Activated naive CD8-positive, alpha-beta T cell treated with anti-CD3 and anti-CD28 coated beads, Interleukin-2, amount 10 ng/mL, durations not matched to agents 7 days and 5 days (primary cell): ENCODE measurements at regions not wholly inside any gene's neighbourhood (a gene's known extent, or its start where the extent isn't known, plus 50 kb on each side); places are given as distances from the start of the nearest gene placed in this dataset.

ENCODE experiments used
- ATAC-seq: fragments of 150-1000 bp; cut with Tn5 transposase; one replicate; pipeline ENCODE4 v1.10.0; 2021; ENCODE audit warnings: low read depth, moderate library complexity
- POLR2A ChIA-PET: fragments of 350-600 bp; sonication (Branson Sonifier 250); formaldehyde crosslinking; loops from one replicate; lab custom pipeline; 2021; ENCODE audit warnings: antibody characterized with exemption; lab: Charles Lee
- DNase-seq: peaks from one replicate; pipeline ENCODE4 v3.0.0; 2021
- H3K27ac Mint-ChIP-seq: one replicate; pipeline ENCODE4 v1.8.0; 2022; ENCODE audit warnings: mild to moderate bottlenecking, mixed read lengths
- H3K27me3 Mint-ChIP-seq: one replicate; pipeline ENCODE4 v1.8.0; 2022; ENCODE audit warnings: mild to moderate bottlenecking, moderate library complexity, mixed read lengths
- H3K36me3 Mint-ChIP-seq: one replicate; pipeline ENCODE4 v1.8.0; 2021; ENCODE audit warnings: mild to moderate bottlenecking, mixed read lengths
- H3K4me1 Mint-ChIP-seq: one replicate; pipeline ENCODE4 v1.8.0; 2021; ENCODE audit warnings: mixed read lengths
- H3K4me3 Mint-ChIP-seq: one replicate; pipeline ENCODE4 v1.8.0; 2022; ENCODE audit warnings: mild to moderate bottlenecking, moderate library complexity, mixed read lengths
- H3K9me3 Mint-ChIP-seq: one replicate; pipeline ENCODE4 v1.8.0; 2021; ENCODE audit warnings: mixed read lengths

GRCh38 chr20:51298141-51298749, 244.3 kb downstream of the NFATC2 start:
- H3K4me3 Mint-ChIP-seq = no peak overlapping the region
- peaks cover 7% of the 10 kb centered on the region for H3K27me3 Mint-ChIP-seq
- H3K36me3 Mint-ChIP-seq = no peaks in the 10 kb centered on the region
- no peak for DNase-seq
- H3K4me1 Mint-ChIP-seq = no peaks in the 10 kb centered on the region
- no peak overlapping the region for H3K27ac Mint-ChIP-seq
- H3K9me3 Mint-ChIP-seq = no peaks in the 10 kb centered on the region
- ATAC-seq = no peak
- POLR2A ChIA-PET = no interaction called here

- Mint-ChIP-seq H3K4me1 (no peaks in the 10 kb centered on the region), H3K27me3 (peaks cover 5% of the 10 kb centered on the region), H3K4me3 (no peak overlapping the region), H3K9me3 (no peaks in the 10 kb centered on the region), H3K36me3 (no peaks in the 10 kb centered on the region), H3K27ac (no peak overlapping the region)
- ATAC-seq (no peak), DNase-seq (no peak)
- POLR2A ChIA-PET = no interaction called here
Measured at GRCh38 chr20:51287628-51288413, 254.7 kb downstream of the NFATC2 start.

GRCh38 chr20:51286758-51287157, 255.8 kb downstream of the NFATC2 start:
- no peak for DNase-seq
- Mint-ChIP-seq H3K27ac (no peak overlapping the region), H3K27me3 (peaks cover 3% of the 10 kb centered on the region), H3K9me3 (no peaks in the 10 kb centered on the region), H3K4me1 (no peaks in the 10 kb centered on the region), H3K4me3 (no peak overlapping the region), H3K36me3 (no peaks in the 10 kb centered on the region)
- POLR2A ChIA-PET = no interaction called here
- no peak for ATAC-seq

GRCh38 chr20:51285684-51286083, 256.8 kb downstream of the NFATC2 start:
- Mint-ChIP-seq H3K27me3 (peaks cover 3% of the 10 kb centered on the region), H3K4me1 (no peaks in the 10 kb centered on the region), H3K4me3 (no peak overlapping the region), H3K27ac (no peak overlapping the region), H3K9me3 (no peaks in the 10 kb centered on the region), H3K36me3 (no peaks in the 10 kb centered on the region)
- ATAC-seq (no peak), DNase-seq (no peak)
- POLR2A ChIA-PET = no interaction called here

GRCh38 chr20:51284871-51285270, 257.6 kb downstream of the NFATC2 start:
- Mint-ChIP-seq H3K36me3 (no peaks in the 10 kb centered on the region), H3K27ac (no peak overlapping the region), H3K9me3 (no peaks in the 10 kb centered on the region)

GRCh38 chr20:51284176-51284575, 258.3 kb downstream of the NFATC2 start:
- no peak for ATAC-seq
- Mint-ChIP-seq H3K4me1 (no peaks in the 10 kb centered on the region), H3K4me3 (no peak overlapping the region), H3K36me3 (no peaks in the 10 kb centered on the region), H3K27ac (no peak overlapping the region), H3K27me3 (peaks cover 5% of the 10 kb centered on the region), H3K9me3 (no peaks in the 10 kb centered on the region)
- POLR2A ChIA-PET = interaction anchor here (0.5 kb wide), 1 partner anchor 665 kb away, joined by 4 read pairs; no protein-coding TSS in a partner anchor
- no peak for DNase-seq

More at GRCh38 chr20:51284871-51285270, 257.6 kb downstream of the NFATC2 start:
- ATAC-seq = no peak
- Mint-ChIP-seq H3K27me3 (peaks cover 3% of the 10 kb centered on the region), H3K4me3 (no peak overlapping the region), H3K4me1 (no peaks in the 10 kb centered on the region)
- DNase-seq = no peak
- POLR2A ChIA-PET = no interaction called here

- DNase-seq = no peak
- H3K27ac Mint-ChIP-seq = no peak overlapping the region
- H3K4me3 Mint-ChIP-seq = no peak overlapping the region
- H3K27me3 Mint-ChIP-seq = peaks cover 14% of the 10 kb centered on the region
- H3K36me3 Mint-ChIP-seq = no peaks in the 10 kb centered on the region
- no peaks in the 10 kb centered on the region for H3K4me1 Mint-ChIP-seq
- no peak for ATAC-seq
- POLR2A ChIA-PET = no interaction called here
- no peaks in the 10 kb centered on the region for H3K9me3 Mint-ChIP-seq
Measured at GRCh38 chr20:51281521-51281920, 258.6 kb upstream of the KCNG1 start.

- Mint-ChIP-seq H3K27me3 (peaks cover 14% of the 10 kb centered on the region), H3K4me3 (no peak overlapping the region), H3K27ac (no peak overlapping the region), H3K36me3 (no peaks in the 10 kb centered on the region), H3K4me1 (no peaks in the 10 kb centered on the region), H3K9me3 (no peaks in the 10 kb centered on the region)
- DNase-seq = no peak
- POLR2A ChIA-PET = no interaction called here
- no peak for ATAC-seq
Measured at GRCh38 chr20:51280047-51280446, 257.1 kb upstream of the KCNG1 start.

GRCh38 chr20:51277961-51278360, 255.1 kb upstream of the KCNG1 start:
- ATAC-seq (no peak), DNase-seq (no peak)
- no peak overlapping the region for H3K27ac Mint-ChIP-seq
- POLR2A ChIA-PET = no interaction called here
- no peaks in the 10 kb centered on the region for H3K9me3 Mint-ChIP-seq
- peaks cover 14% of the 10 kb centered on the region for H3K27me3 Mint-ChIP-seq
- no peak overlapping the region for H3K4me3 Mint-ChIP-seq
- no peaks in the 10 kb centered on the region for H3K36me3 Mint-ChIP-seq
- H3K4me1 Mint-ChIP-seq = no peaks in the 10 kb centered on the region

- POLR2A ChIA-PET = no interaction called here
- DNase-seq (no peak), ATAC-seq (no peak)
- H3K4me3 Mint-ChIP-seq = no peak overlapping the region
- H3K4me1 Mint-ChIP-seq = no peaks in the 10 kb centered on the region
- no peaks in the 10 kb centered on the region for H3K36me3 Mint-ChIP-seq
- H3K9me3 Mint-ChIP-seq = no peaks in the 10 kb centered on the region
- H3K27ac Mint-ChIP-seq = no peak overlapping the region
- H3K27me3 Mint-ChIP-seq = peaks cover 17% of the 10 kb centered on the region
Measured at GRCh38 chr20:51276296-51276695, 253.4 kb upstream of the KCNG1 start.

GRCh38 chr20:51275826-51276225, 252.9 kb upstream of the KCNG1 start:
- no peak for ATAC-seq
- H3K9me3 Mint-ChIP-seq = no peaks in the 10 kb centered on the region

GRCh38 chr20:51275181-51275580, 252.3 kb upstream of the KCNG1 start:
- no peak for DNase-seq
- Mint-ChIP-seq H3K36me3 (no peaks in the 10 kb centered on the region), H3K27me3 (peaks cover 17% of the 10 kb centered on the region), H3K4me3 (no peak overlapping the region), H3K9me3 (no peaks in the 10 kb centered on the region), H3K4me1 (no peaks in the 10 kb centered on the region), H3K27ac (no peak overlapping the region)
- POLR2A ChIA-PET = no interaction called here
- no peak for ATAC-seq

More at GRCh38 chr20:51275826-51276225, 252.9 kb upstream of the KCNG1 start:
- Mint-ChIP-seq H3K4me1 (no peaks in the 10 kb centered on the region), H3K27me3 (peaks cover 17% of the 10 kb centered on the region), H3K36me3 (no peaks in the 10 kb centered on the region), H3K27ac (no peak overlapping the region), H3K4me3 (no peak overlapping the region)
- POLR2A ChIA-PET = no interaction called here
- no peak for DNase-seq

GRCh38 chr20:51272401-51272800, 249.5 kb upstream of the KCNG1 start:
- no peaks in the 10 kb centered on the region for H3K4me1 Mint-ChIP-seq
- DNase-seq (no peak), ATAC-seq (no peak)
- no peaks in the 10 kb centered on the region for H3K36me3 Mint-ChIP-seq
- peaks cover 11% of the 10 kb centered on the region for H3K27me3 Mint-ChIP-seq
- no peak overlapping the region for H3K27ac Mint-ChIP-seq
- no peak overlapping the region for H3K4me3 Mint-ChIP-seq
- POLR2A ChIA-PET = no interaction called here
- peaks cover 4% of the 10 kb centered on the region for H3K9me3 Mint-ChIP-seq

GRCh38 chr20:51271931-51272330, 249.0 kb upstream of the KCNG1 start:
- no peaks in the 10 kb centered on the region for H3K4me1 Mint-ChIP-seq
- POLR2A ChIA-PET = no interaction called here
- DNase-seq (no peak), ATAC-seq (no peak)
- H3K4me3 Mint-ChIP-seq = no peak overlapping the region
- H3K9me3 Mint-ChIP-seq = peaks cover 4% of the 10 kb centered on the region
- peaks cover 11% of the 10 kb centered on the region for H3K27me3 Mint-ChIP-seq
- no peaks in the 10 kb centered on the region for H3K36me3 Mint-ChIP-seq
- H3K27ac Mint-ChIP-seq = no peak overlapping the region
